Stomach (tissue), 8 donors: ENCODE measurements at regions not wholly inside any gene's neighbourhood (a gene's known extent, or its start where the extent isn't known, plus 50 kb on each side); places are given as distances from the start of the nearest gene placed in this dataset.
"Not testable (repeated sequence)": the region's sequence is repeated elsewhere in the genome, so short reads cannot be mapped to it uniquely, and the experiment has no call there.

Experiments used
- DNase-seq, 2 donors: peaks; one replicate each; pipeline versions ENCODE4 v3.0.0 to v3.0.0-alpha.2; 2013 to 2019
- H3K27ac ChIP-seq, 5 donors: fragments of 200-600 bp in 4 of 5; sonication (generic) in 4 of 5; one replicate each; pipeline ENCODE4 v1.5.1; 2013 to 2019; ENCODE audit warnings: mild to moderate bottlenecking in 1 of 5, moderate library complexity in 1 of 5
- H3K27me3 ChIP-seq, 3 donors: fragments of 200-600 bp; sonication (generic); one replicate each; pipeline ENCODE4 v1.5.1; 2017 to 2019; ENCODE audit warnings: mixed run types in 1 of 3
- H3K36me3 ChIP-seq, 4 donors: fragments of 200-600 bp; sonication (generic); 1 replicate in 3 of 4; 2 replicates in 1 of 4; pipeline ENCODE4 v1.5.1; 2016 to 2019
- H3K4me1 ChIP-seq, 4 donors: fragments of 200-600 bp; sonication (generic); one replicate each; pipeline ENCODE4 v1.5.1; 2016 to 2019
- H3K4me3 ChIP-seq, 4 donors: fragments of 200-600 bp; sonication (generic) in 3 of 4; one replicate each; pipeline ENCODE4 v1.5.1; 2016 to 2019; ENCODE audit warnings: mild to moderate bottlenecking in 1 of 4
- H3K9me3 ChIP-seq, 4 donors: fragments of 200-600 bp; sonication (generic); one replicate each; pipeline ENCODE4 v1.5.1; 2016 to 2019
- EP300 ChIP-seq: sonication (generic); formaldehyde crosslinking; IDR thresholded peaks from one replicate; pipeline ENCODE4 v1.6.1; 2017; ENCODE audit warnings: antibody characterized with exemption
- POLR2A ChIP-seq, 4 donors: fragments of 450-650 bp; IDR thresholded peaks; one replicate each; pipeline ENCODE4 v1.6.1; 2016; ENCODE audit warnings: antibody characterized with exemption in 4 of 4, control low read depth in 2 of 4, mild to moderate bottlenecking in 1 of 4, moderate library complexity in 1 of 4
- POLR2AphosphoS5 ChIP-seq, 3 donors: sonication (generic); formaldehyde crosslinking; IDR thresholded peaks; one replicate each; pipeline ENCODE4 v1.6.1; 2016; ENCODE audit warnings: antibody characterized with exemption in 3 of 3
- WGBS, 5 donors: extraction: QIAGEN DNeasy Blood & Tissue Kit in 3 of 5; methylation state at CpG; one replicate each; pipeline versions ENCODE4 v1.1.5 to v1.1.7; 2013 to 2018; 5-methylcytosine and 5-hydroxymethylcytosine counted together
- intact Hi-C: fragments of 100-400 bp; cut with DNase I; formaldehyde crosslinking; loops from one replicate; pipeline ENCODE4 v1.15.1; 2023; ENCODE audit warnings: low total_unique reads
- TF ChIP-seq, protein P1 (sequence below), 7 experiments: fragments of 450-650 bp in 4 of 7; fragments of 200-600 bp in 3 of 7; sonication (generic) in 3 of 7; IDR thresholded peaks; one replicate each; pipeline ENCODE4 v1.5.1; 2016 to 2019; ENCODE audit warnings: antibody characterized with exemption in 7 of 7, control low read depth in 2 of 7, mild to moderate bottlenecking in 1 of 7
- donor health status: healthy with polysubstance abuse.
- donor health status: Bipolar disorder and iron deficiency.
- donor health status: healthy.

DNA sequence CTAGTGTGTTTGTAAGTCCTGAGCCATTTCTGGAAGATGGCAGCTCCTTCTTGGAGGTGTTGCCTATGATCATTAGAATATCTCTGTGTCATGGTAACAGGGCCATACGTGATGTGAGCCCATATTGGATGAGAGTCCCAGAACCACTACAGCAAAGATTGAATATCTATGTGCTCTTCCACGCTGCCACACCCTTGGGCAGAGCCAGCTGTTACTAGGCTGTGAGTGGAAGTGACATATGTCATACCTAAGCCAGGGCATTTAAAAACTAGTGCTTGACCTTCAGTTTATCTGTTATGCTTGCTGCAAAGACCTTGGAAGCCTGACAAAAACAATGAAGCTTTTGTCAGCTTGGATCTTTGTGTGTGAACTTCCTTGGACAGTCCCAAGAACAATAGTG is 495.1 kb upstream of the CCDC196 start:
- no peaks in the 10 kb centered on the region for H3K4me1 ChIP-seq
- intact Hi-C loops = no loop called here
- H3K27ac ChIP-seq = no peak overlapping the region
- DNase-seq = no peak
- no peak overlapping the region for H3K4me3 ChIP-seq
- no peaks in the 10 kb centered on the region for H3K9me3 ChIP-seq
- 81 to 86% (median 85%) methylated on average over 2 of the region's 2 CpGs for WGBS, 5 donors
- no peaks in the 10 kb centered on the region for H3K36me3 ChIP-seq
- TF ChIP-seq POLR2A (IDR thresholded peaks at IDR 0.05) (no peak), POLR2AphosphoS5 (IDR thresholded peaks at IDR 0.05) (no peak)
- H3K27me3 ChIP-seq = no peaks in the 10 kb centered on the region

DNA sequence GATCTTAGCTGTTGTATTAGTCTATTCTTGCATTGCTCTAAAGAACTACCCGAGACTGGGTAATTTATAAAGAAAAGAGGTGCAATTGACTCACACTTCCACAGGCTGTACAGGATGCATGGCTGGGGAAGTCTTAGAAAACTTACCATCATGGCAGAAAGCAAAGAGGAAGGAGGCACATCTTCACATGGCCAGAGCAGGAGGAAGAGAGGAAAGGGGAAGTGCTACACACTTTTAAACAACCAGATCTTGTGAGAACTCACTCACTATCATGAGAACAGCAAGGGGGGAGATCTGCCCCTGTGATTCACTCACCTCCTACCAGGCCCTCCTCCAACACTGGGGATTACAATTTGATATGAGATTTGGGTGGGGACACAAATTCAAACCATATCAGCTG is 494.2 kb upstream of the CCDC196 start:
- H3K27me3 ChIP-seq, H3K9me3 ChIP-seq, intact Hi-C loops, DNase-seq, H3K27ac ChIP-seq, H3K4me3 ChIP-seq, H3K36me3 ChIP-seq, H3K4me1 ChIP-seq: not testable (repeated sequence)
- whole genome bisulfite sequencing, 5 donors = 79 to 91% (median 83%) methylated on average over 1 of the region's 1 CpG

DNA sequence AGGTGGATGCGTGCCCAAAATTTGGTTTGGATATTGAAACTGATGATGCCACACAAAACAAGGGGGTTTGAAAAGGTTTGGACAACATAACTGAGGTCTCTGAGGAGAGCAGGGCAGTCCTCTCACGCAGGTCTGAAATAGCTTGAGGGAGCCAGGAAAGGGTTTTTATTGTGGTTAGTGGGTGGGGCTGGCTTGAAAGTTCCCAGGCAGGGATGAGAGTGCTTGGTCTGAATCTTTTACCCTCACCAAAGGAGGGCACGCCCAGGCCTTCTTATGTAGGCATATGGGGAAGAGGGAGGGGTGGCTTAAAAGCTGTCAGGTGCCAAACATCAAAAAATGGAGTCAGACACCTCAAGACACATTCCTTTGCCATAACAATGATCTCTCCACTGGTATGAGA is 493.1 kb upstream of the CCDC196 start:
- Histone ChIP-seq H3K4me1 (no peaks in the 10 kb centered on the region), H3K4me3 (no peak overlapping the region), H3K9me3 (no peaks in the 10 kb centered on the region), H3K27ac (no peak overlapping the region), H3K27me3 (no peaks in the 10 kb centered on the region), H3K36me3 (no peaks in the 10 kb centered on the region)
- intact Hi-C loops = no loop called here
- WGBS, 5 donors = 45 to 55% (median 52%) methylated on average over 3 of the region's 3 CpGs
- no peak for DNase-seq
- TF ChIP-seq, protein P1, sequence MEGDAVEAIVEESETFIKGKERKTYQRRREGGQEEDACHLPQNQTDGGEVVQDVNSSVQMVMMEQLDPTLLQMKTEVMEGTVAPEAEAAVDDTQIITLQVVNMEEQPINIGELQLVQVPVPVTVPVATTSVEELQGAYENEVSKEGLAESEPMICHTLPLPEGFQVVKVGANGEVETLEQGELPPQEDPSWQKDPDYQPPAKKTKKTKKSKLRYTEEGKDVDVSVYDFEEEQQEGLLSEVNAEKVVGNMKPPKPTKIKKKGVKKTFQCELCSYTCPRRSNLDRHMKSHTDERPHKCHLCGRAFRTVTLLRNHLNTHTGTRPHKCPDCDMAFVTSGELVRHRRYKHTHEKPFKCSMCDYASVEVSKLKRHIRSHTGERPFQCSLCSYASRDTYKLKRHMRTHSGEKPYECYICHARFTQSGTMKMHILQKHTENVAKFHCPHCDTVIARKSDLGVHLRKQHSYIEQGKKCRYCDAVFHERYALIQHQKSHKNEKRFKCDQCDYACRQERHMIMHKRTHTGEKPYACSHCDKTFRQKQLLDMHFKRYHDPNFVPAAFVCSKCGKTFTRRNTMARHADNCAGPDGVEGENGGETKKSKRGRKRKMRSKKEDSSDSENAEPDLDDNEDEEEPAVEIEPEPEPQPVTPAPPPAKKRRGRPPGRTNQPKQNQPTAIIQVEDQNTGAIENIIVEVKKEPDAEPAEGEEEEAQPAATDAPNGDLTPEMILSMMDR (IDR thresholded peaks at IDR 0.05) = no peak
- TF ChIP-seq POLR2AphosphoS5 (IDR thresholded peaks at IDR 0.05) = no peak
- TF ChIP-seq POLR2A (IDR thresholded peaks at IDR 0.05) = no peak
- no peak for TF ChIP-seq EP300

DNA sequence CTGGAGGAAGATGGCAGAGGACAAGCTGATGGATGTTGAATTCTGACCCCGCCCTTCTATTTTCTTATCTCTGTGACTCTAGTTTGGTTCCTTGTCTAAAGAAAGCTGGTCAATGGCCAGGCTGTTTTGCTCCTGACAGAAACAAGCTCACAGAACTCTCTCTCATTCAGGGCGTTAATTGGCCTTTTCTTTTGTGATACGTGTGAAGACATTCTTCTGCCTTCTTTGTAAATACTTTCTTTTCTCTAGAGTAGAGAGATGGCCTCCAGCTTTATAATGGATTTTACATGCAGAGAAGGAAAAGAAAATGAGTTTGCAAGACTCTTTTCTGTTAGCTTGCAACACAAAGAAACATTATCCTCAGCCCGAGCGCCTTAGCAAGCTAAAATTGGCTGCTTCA is 492.2 kb upstream of the CCDC196 start:
- Histone ChIP-seq H3K9me3 (peaks cover 0 to 7% (median 2%) of the 10 kb centered on the region in 4 donors), H3K27ac (no peak overlapping the region), H3K36me3 (no peaks in the 10 kb centered on the region), H3K4me3 (no peak overlapping the region), H3K27me3 (no peaks in the 10 kb centered on the region), H3K4me1 (no peaks in the 10 kb centered on the region)
- intact Hi-C loops = no loop called here
- no peak for DNase-seq
- WGBS, 5 donors = 73 to 82% (median 77%) methylated on average over 5 of the region's 5 CpGs
- TF ChIP-seq EP300 = no peak
- TF ChIP-seq, protein P1 (IDR thresholded peaks at IDR 0.05) = no peak
- TF ChIP-seq POLR2AphosphoS5 (IDR thresholded peaks at IDR 0.05) = no peak
- no peak for TF ChIP-seq POLR2A (IDR thresholded peaks at IDR 0.05)

DNA sequence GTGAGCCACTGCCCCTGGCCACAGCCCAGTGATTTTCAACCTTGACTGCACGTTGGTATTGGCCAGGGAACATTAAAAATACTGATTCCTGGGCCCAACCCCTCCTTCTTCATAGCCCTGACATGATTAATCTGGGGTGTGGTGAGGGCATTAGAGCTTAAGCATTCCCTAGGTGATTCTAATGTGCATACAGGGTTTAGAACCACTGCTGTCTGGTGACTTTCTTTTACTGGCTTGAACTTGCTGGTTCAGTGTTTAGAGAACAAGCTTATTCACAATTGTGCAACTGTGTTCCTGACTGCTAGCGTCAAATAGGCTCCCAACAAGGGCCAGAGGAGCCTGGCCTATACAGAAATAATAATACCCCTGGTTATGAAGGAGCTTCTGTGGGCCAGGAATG is 488.8 kb upstream of the CCDC196 start:
- no peak for DNase-seq
- TF ChIP-seq POLR2AphosphoS5 (IDR thresholded peaks at IDR 0.05) (no peak), POLR2A (IDR thresholded peaks at IDR 0.05) (no peak), EP300 (no peak)
- TF ChIP-seq, protein P1 (IDR thresholded peaks at IDR 0.05) = no peak
- H3K9me3 ChIP-seq = peaks cover 0 to 31% (median 22%) of the 10 kb centered on the region in 4 donors
- no peaks in the 10 kb centered on the region for H3K36me3 ChIP-seq
- no peaks in the 10 kb centered on the region for H3K27me3 ChIP-seq
- H3K4me1 ChIP-seq = no peaks in the 10 kb centered on the region
- H3K27ac ChIP-seq = no peak overlapping the region
- intact Hi-C loops = no loop called here
- 69 to 92% (median 82%) methylated on average over 2 of the region's 2 CpGs for WGBS, 5 donors
- H3K4me3 ChIP-seq = no peak overlapping the region
